ENCODE measurements at regions not wholly inside any gene's neighbourhood (a gene's known extent, or its start where the extent isn't known, plus 50 kb on each side); places are given as distances from the start of the nearest gene placed in this dataset.

DNA sequence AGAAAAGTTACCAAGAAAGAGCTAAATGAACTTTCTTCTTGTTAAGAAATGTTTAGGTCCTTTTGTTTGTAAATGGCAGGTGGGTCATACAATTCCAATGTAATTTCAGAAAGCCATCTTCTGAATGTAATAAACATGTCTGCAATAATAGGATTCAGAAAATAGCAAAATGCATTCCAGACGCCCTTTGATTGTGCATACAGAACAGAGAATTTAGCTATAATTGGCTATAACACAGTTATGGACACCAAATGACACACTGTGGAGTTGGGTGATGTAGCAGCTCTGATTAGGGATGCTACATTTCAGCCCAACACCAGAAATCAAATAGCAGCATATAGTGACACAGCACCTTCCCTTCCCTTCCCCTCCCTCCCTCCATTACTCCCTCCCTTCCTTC, 240.8 kb downstream of the SNX10 start:
- Histone ChIP-seq H3K27ac (no peak overlapping the region), H3K27me3 (no peaks in the 10 kb centered on the region), H3K36me3 (no peaks in the 10 kb centered on the region), H3K4me1 (ENCODE audit: insufficient read depth) (no peaks in the 10 kb centered on the region), H3K4me3 (no peak overlapping the region), H3K9me3 (no peaks in the 10 kb centered on the region)
- 73 to 87% (median 83%) methylated on average over 1 of the region's 1 CpG for WGBS, 3 donors
- DNase-seq: no peak
- no peak for TF ChIP-seq POLR2A (IDR thresholded peaks at IDR 0.05)
- no peak for TF ChIP-seq EP300 (IDR thresholded peaks at IDR 0.05)
- TF ChIP-seq, protein P1, sequence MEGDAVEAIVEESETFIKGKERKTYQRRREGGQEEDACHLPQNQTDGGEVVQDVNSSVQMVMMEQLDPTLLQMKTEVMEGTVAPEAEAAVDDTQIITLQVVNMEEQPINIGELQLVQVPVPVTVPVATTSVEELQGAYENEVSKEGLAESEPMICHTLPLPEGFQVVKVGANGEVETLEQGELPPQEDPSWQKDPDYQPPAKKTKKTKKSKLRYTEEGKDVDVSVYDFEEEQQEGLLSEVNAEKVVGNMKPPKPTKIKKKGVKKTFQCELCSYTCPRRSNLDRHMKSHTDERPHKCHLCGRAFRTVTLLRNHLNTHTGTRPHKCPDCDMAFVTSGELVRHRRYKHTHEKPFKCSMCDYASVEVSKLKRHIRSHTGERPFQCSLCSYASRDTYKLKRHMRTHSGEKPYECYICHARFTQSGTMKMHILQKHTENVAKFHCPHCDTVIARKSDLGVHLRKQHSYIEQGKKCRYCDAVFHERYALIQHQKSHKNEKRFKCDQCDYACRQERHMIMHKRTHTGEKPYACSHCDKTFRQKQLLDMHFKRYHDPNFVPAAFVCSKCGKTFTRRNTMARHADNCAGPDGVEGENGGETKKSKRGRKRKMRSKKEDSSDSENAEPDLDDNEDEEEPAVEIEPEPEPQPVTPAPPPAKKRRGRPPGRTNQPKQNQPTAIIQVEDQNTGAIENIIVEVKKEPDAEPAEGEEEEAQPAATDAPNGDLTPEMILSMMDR (IDR thresholded peaks at IDR 0.05): no peak
- intact Hi-C loops (cut with DNase I): no loop called here

DNA sequence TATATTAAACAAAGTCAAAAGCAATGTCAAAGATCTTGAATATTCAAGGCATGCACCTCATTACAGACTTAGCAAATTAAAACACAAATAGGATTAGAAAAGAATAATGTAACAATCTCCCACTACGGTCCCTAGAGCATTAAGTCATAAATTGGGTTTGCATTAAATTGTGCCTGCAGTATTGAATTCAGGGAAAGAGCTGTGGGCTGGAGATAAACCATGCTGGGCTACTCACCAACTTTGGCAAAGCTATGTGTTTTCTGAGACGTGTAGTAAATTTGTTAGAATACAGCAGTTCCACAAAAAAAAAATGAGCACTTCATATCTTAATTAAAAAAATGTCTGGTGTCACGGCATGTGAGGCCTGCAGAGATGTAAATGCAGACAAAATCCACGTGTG, 241.6 kb downstream of the SNX10 start:
- TF ChIP-seq, protein P1 (IDR thresholded peaks at IDR 0.05): no peak
- no peak for TF ChIP-seq EP300 (IDR thresholded peaks at IDR 0.05)
- no peak for TF ChIP-seq POLR2A (IDR thresholded peaks at IDR 0.05)
- Histone ChIP-seq H3K4me3 (no peak overlapping the region), H3K27me3 (no peaks in the 10 kb centered on the region), H3K27ac (no peak overlapping the region), H3K4me1 (ENCODE audit: insufficient read depth) (no peaks in the 10 kb centered on the region), H3K9me3 (no peaks in the 10 kb centered on the region), H3K36me3 (no peaks in the 10 kb centered on the region)
- intact Hi-C loops (cut with DNase I): no loop called here
- 21 to 31% (median 26%) methylated on average over 4 of the region's 4 CpGs for WGBS, 3 donors
- no peak for DNase-seq

DNA sequence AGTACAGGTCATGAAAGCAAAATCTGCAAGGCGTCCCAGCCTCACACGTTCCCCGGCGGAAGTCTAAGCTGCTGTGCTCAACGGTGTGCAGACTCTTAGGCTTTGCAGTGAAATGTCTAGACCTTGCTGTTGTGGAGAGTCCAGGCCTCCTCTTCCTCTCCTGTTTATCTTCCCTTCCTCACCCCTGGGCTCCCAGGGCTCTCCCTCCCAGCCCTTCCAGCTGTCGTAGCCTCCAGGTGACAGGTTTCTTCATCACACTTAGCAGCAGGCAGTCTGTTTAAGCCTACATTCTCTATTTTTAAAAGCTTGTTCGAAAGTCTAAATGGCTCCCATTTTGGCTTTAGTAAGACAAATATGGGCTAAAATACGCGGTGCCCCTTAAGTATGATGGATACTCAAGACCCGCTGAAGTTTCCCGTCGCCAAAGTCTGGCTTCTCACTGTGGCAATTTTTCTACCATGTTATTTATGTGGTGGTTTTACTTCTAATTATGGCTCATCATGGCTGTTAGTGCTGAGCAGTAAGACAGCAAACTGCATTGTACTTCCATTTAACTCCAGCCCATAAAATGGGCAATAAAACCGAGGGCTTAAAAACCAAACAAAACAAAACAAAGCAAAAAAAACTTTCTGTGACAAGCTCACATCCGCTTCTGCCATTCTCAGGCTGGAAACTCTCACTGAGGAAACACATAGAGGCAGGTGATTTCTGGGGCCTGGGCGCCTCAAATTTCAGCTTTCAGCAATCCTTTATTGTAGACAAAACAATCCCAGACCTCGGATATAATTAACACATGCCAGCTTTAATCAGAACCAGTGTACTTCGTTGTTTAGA, 243.2 kb downstream of the SNX10 start:
- intact Hi-C loops (cut with DNase I): no loop called here

DNA sequence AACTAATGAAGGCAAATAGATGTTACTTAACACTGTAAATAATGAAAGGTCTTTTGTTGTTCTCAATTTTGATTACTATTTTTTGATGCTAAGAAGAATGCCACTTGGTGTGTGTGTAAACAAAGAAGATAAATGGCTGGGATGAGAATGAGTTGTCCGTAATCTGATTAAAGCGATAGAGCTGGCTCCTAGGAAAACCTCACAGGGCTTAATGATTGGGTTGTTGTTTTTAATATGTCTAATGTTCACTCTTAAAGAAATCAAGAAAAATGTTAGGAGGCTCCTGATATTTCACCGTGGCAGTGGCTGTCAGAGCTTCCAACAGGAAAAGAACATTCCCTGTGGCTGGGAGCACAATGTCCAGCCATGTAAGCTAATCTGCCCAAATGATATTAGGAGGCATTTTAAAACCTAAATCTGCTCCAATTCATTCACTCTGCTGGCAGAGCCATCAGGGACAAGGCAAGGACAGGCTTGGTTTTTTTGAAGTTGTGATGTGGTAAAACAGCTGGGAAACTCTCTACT, 243.9 kb downstream of the SNX10 start:
- 25 to 43% (median 26%) methylated on average over 3 of the region's 3 CpGs for WGBS, 3 donors
- H3K4me3 ChIP-seq: no peak overlapping the region
- H3K9me3 ChIP-seq: no peaks in the 10 kb centered on the region
- H3K4me1 ChIP-seq (ENCODE audit: insufficient read depth): no peaks in the 10 kb centered on the region
- intact Hi-C loops (cut with DNase I): no loop called here
- H3K27me3 ChIP-seq: no peaks in the 10 kb centered on the region
- H3K27ac ChIP-seq: no peak overlapping the region
- no peak for DNase-seq
- TF ChIP-seq POLR2A (IDR thresholded peaks at IDR 0.05) (no peak), EP300 (IDR thresholded peaks at IDR 0.05) (no peak)
- TF ChIP-seq, protein P1 (IDR thresholded peaks at IDR 0.05): no peak
- H3K36me3 ChIP-seq: no peaks in the 10 kb centered on the region

More for the DNA sequence above, 243.2 kb downstream of the SNX10 start:
- Histone ChIP-seq H3K9me3 (no peaks in the 10 kb centered on the region), H3K36me3 (no peaks in the 10 kb centered on the region), H3K4me1 (ENCODE audit: insufficient read depth) (no peaks in the 10 kb centered on the region), H3K27me3 (no peaks in the 10 kb centered on the region), H3K4me3 (no peak overlapping the region), H3K27ac (no peak overlapping the region)
- TF ChIP-seq POLR2A (IDR thresholded peaks at IDR 0.05): no peak
- TF ChIP-seq, protein P1 (IDR thresholded peaks at IDR 0.05): no peak
- TF ChIP-seq EP300 (IDR thresholded peaks at IDR 0.05): no peak
- WGBS, 3 donors: 58 to 66% (median 59%) methylated on average over 17 of the region's 17 CpGs
- DNase-seq: no peak
